Ishikawa (cell line): ENCODE measurements at regions not wholly inside any gene's neighbourhood (a gene's known extent, or its start where the extent isn't known, plus 50 kb on each side); places are given as distances from the start of the nearest gene placed in this dataset.

Experiments used
- CEBPB ChIP-seq: IDR thresholded peaks from 2 replicates; pipeline ENCODE4 v1.6.1; 2012
- EGR1 ChIP-seq: IDR thresholded peaks from 2 replicates; pipeline ENCODE4 v1.6.1; 2012
- EP300 ChIP-seq: IDR thresholded peaks from 2 replicates; pipeline ENCODE4 v1.6.1; 2012; ENCODE audit warnings: borderline replicate concordance
- FOXM1 ChIP-seq: IDR thresholded peaks from 2 replicates; pipeline ENCODE4 v1.6.1; 2012; ENCODE audit warnings: low read depth, borderline replicate concordance
- NFIC ChIP-seq: IDR thresholded peaks from 2 replicates; pipeline ENCODE4 v1.6.1; 2012
- RAD21 ChIP-seq: IDR thresholded peaks from 2 replicates; pipeline ENCODE4 v1.6.1; 2012; ENCODE audit warnings: low read depth
- TF ChIP-seq, protein P1 (sequence below): IDR thresholded peaks from 2 replicates; pipeline ENCODE4 v1.6.1; 2012; ENCODE audit warnings: low read depth, mild to moderate bottlenecking
- TF ChIP-seq, protein P2 (sequence below): IDR thresholded peaks from 2 replicates; pipeline ENCODE4 v1.6.1; 2012

- TF ChIP-seq RAD21, result no peak
- TF ChIP-seq, protein P1, sequence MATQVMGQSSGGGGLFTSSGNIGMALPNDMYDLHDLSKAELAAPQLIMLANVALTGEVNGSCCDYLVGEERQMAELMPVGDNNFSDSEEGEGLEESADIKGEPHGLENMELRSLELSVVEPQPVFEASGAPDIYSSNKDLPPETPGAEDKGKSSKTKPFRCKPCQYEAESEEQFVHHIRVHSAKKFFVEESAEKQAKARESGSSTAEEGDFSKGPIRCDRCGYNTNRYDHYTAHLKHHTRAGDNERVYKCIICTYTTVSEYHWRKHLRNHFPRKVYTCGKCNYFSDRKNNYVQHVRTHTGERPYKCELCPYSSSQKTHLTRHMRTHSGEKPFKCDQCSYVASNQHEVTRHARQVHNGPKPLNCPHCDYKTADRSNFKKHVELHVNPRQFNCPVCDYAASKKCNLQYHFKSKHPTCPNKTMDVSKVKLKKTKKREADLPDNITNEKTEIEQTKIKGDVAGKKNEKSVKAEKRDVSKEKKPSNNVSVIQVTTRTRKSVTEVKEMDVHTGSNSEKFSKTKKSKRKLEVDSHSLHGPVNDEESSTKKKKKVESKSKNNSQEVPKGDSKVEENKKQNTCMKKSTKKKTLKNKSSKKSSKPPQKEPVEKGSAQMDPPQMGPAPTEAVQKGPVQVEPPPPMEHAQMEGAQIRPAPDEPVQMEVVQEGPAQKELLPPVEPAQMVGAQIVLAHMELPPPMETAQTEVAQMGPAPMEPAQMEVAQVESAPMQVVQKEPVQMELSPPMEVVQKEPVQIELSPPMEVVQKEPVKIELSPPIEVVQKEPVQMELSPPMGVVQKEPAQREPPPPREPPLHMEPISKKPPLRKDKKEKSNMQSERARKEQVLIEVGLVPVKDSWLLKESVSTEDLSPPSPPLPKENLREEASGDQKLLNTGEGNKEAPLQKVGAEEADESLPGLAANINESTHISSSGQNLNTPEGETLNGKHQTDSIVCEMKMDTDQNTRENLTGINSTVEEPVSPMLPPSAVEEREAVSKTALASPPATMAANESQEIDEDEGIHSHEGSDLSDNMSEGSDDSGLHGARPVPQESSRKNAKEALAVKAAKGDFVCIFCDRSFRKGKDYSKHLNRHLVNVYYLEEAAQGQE, result no peak
- TF ChIP-seq EP300, result no peak
- TF ChIP-seq, protein P2, sequence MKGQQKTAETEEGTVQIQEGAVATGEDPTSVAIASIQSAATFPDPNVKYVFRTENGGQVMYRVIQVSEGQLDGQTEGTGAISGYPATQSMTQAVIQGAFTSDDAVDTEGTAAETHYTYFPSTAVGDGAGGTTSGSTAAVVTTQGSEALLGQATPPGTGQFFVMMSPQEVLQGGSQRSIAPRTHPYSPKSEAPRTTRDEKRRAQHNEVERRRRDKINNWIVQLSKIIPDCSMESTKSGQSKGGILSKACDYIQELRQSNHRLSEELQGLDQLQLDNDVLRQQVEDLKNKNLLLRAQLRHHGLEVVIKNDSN, result no peak
- TF ChIP-seq FOXM1, result no peak
- no peak for TF ChIP-seq CEBPB
- TF ChIP-seq NFIC, result no peak
- TF ChIP-seq EGR1, result no peak
Measured at GRCh38 chr2:2530334-2530733, 199.3 kb upstream of the MYT1L start.
